Left ventricle myocardium inferior (tissue), 1 donor: ENCODE measurements at regions not wholly inside any gene's neighbourhood (a gene's known extent, or its start where the extent isn't known, plus 50 kb on each side); places are given as distances from the start of the nearest gene placed in this dataset.
"Not testable (repeated sequence)": the region's sequence is repeated elsewhere in the genome, so short reads cannot be mapped to it uniquely, and the experiment has no call there.

Source experiments
- DNase-seq: peaks from one replicate; pipeline ENCODE4 v3.0.0-alpha.2; 2020
- H3K27ac ChIP-seq: fragments of 200-600 bp; replicated peaks from 2 replicates; pipeline ENCODE4 v1.8.0; 2021
- H3K27me3 ChIP-seq: fragments of 200-600 bp; 2 replicates; pipeline ENCODE4 v1.8.0; 2021; ENCODE audit warnings: low read depth
- H3K36me3 ChIP-seq: fragments of 200-600 bp; 2 replicates; pipeline ENCODE4 v1.8.0; 2021
- H3K4me1 ChIP-seq: fragments of 200-600 bp; 2 replicates; pipeline ENCODE4 v1.8.0; 2021
- H3K4me3 ChIP-seq: fragments of 200-600 bp; 2 replicates; pipeline ENCODE4 v1.8.0; 2021; ENCODE audit warnings: mild to moderate bottlenecking, moderate library complexity
- H3K9me3 ChIP-seq: fragments of 200-600 bp; replicated peaks from 2 replicates; pipeline ENCODE4 v1.8.0; 2021
- CTCF ChIP-seq: fragments of 200-600 bp; IDR thresholded peaks from 2 replicates; pipeline ENCODE4 v1.8.0; 2021; ENCODE audit warnings: antibody characterized with exemption, mild to moderate bottlenecking, borderline replicate concordance
- intact Hi-C: fragments of 100-400 bp; cut with micrococcal nuclease; formaldehyde crosslinking; loops from one replicate; pipeline ENCODE4 v1.11.0; 2022
- donor health status: DM: no; HTN: yes; CAD: no; lungs with severe emphysema.

- no peak for TF ChIP-seq CTCF
- Histone ChIP-seq H3K4me1 (no peaks in the 10 kb centered on the region), H3K4me3 (no peak overlapping the region), H3K36me3 (no peaks in the 10 kb centered on the region), H3K27ac (no peak overlapping the region), H3K9me3 (peaks cover 23% of the 10 kb centered on the region), H3K27me3 (no peaks in the 10 kb centered on the region)
- DNase-seq: no peak
- intact Hi-C loops: no loop called here
These were observed 109.4 kb downstream of the PDHA2 start for GRCh38 chr4:95949136-95949765.

GRCh38 chr4:95949808-95950207 lies 109.9 kb downstream of the PDHA2 start:
- Histone ChIP-seq H3K36me3 (no peaks in the 10 kb centered on the region), H3K9me3 (peaks cover 23% of the 10 kb centered on the region), H3K4me1 (no peaks in the 10 kb centered on the region), H3K27me3 (no peaks in the 10 kb centered on the region), H3K27ac (no peak overlapping the region), H3K4me3 (no peak overlapping the region)
- DNase-seq: no peak
- no peak for TF ChIP-seq CTCF
- intact Hi-C loops: no loop called here

GRCh38 chr4:95952538-95952937 lies 112.6 kb downstream of the PDHA2 start:
- H3K4me3 ChIP-seq, H3K27ac ChIP-seq, intact Hi-C loops, H3K36me3 ChIP-seq, DNase-seq, H3K27me3 ChIP-seq, H3K4me1 ChIP-seq, H3K9me3 ChIP-seq: not testable (repeated sequence)

GRCh38 chr4:95956094-95956493 lies 116.2 kb downstream of the PDHA2 start:
- intact Hi-C loops: no loop called here
- H3K27me3 ChIP-seq: no peaks in the 10 kb centered on the region

GRCh38 chr4:95957054-95957453 lies 117.2 kb downstream of the PDHA2 start:
- H3K4me3 ChIP-seq: no peak overlapping the region
- no peaks in the 10 kb centered on the region for H3K4me1 ChIP-seq
- H3K9me3 ChIP-seq: no peaks in the 10 kb centered on the region
- no peak for TF ChIP-seq CTCF
- H3K27ac ChIP-seq: no peak overlapping the region
- intact Hi-C loops: no loop called here
- no peaks in the 10 kb centered on the region for H3K36me3 ChIP-seq
- H3K27me3 ChIP-seq: no peaks in the 10 kb centered on the region
- no peak for DNase-seq

More at GRCh38 chr4:95956094-95956493, 116.2 kb downstream of the PDHA2 start:
- no peak overlapping the region for H3K4me3 ChIP-seq
- no peak for TF ChIP-seq CTCF
- DNase-seq: no peak
- H3K36me3 ChIP-seq: no peaks in the 10 kb centered on the region
- no peaks in the 10 kb centered on the region for H3K4me1 ChIP-seq
- no peak overlapping the region for H3K27ac ChIP-seq
- no peaks in the 10 kb centered on the region for H3K9me3 ChIP-seq

GRCh38 chr4:95957759-95958158 lies 117.9 kb downstream of the PDHA2 start:
- H3K27me3 ChIP-seq: no peaks in the 10 kb centered on the region
- H3K36me3 ChIP-seq: no peaks in the 10 kb centered on the region
- H3K4me1 ChIP-seq: no peaks in the 10 kb centered on the region
- DNase-seq: no peak
- no peaks in the 10 kb centered on the region for H3K9me3 ChIP-seq
- TF ChIP-seq CTCF: no peak
- intact Hi-C loops: no loop called here
- H3K27ac ChIP-seq: no peak overlapping the region
- H3K4me3 ChIP-seq: no peak overlapping the region
